ENCODE measurements at regions not wholly inside any gene's neighbourhood (a gene's known extent, or its start where the extent isn't known, plus 50 kb on each side); places are given as distances from the start of the nearest gene placed in this dataset.

DNA sequence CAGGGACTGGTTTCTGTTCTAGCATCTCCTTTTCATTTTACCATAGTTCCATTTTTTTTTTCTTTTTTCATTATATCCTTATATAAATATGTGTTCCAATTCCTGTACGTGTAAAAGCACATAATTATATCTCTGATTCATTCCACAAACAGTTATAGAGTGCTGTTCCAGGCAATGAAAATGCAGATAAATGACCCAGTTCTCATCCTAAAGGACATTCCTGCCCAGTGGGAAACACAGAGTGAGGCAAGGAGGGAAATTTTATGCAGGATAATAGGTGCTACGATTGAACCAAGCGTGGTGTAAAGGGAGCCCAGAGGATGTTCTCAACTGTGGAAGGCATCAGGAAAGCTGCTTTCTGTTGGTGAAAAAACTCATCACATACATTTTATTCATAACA, 408.1 kb downstream of the GATA3 start (continued):
- TF ChIP-seq, protein P1, sequence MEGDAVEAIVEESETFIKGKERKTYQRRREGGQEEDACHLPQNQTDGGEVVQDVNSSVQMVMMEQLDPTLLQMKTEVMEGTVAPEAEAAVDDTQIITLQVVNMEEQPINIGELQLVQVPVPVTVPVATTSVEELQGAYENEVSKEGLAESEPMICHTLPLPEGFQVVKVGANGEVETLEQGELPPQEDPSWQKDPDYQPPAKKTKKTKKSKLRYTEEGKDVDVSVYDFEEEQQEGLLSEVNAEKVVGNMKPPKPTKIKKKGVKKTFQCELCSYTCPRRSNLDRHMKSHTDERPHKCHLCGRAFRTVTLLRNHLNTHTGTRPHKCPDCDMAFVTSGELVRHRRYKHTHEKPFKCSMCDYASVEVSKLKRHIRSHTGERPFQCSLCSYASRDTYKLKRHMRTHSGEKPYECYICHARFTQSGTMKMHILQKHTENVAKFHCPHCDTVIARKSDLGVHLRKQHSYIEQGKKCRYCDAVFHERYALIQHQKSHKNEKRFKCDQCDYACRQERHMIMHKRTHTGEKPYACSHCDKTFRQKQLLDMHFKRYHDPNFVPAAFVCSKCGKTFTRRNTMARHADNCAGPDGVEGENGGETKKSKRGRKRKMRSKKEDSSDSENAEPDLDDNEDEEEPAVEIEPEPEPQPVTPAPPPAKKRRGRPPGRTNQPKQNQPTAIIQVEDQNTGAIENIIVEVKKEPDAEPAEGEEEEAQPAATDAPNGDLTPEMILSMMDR (IDR thresholded peaks at IDR 0.05; ENCODE audit: low read depth, low read length, missing input control), result no peak
- TF ChIP-seq GABPA (IDR thresholded peaks at IDR 0.05 in 1 of 2, conservative IDR thresholded peaks at IDR 0.05 in 1 of 2) (no peak), RAD21 (IDR thresholded peaks at IDR 0.05) (no peak), EGR1 (IDR thresholded peaks at IDR 0.05; ENCODE audit: low read depth in 2 of 2) (no peak), FOXA2 (IDR thresholded peaks at IDR 0.05) (no peak), FOXA1 (IDR thresholded peaks at IDR 0.05) (no peak), RXRA (IDR thresholded peaks at IDR 0.05) (no peak)
- TF ChIP-seq, protein P2, sequence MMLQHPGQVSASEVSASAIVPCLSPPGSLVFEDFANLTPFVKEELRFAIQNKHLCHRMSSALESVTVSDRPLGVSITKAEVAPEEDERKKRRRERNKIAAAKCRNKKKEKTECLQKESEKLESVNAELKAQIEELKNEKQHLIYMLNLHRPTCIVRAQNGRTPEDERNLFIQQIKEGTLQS (IDR thresholded peaks at IDR 0.05), result no peak

DNA sequence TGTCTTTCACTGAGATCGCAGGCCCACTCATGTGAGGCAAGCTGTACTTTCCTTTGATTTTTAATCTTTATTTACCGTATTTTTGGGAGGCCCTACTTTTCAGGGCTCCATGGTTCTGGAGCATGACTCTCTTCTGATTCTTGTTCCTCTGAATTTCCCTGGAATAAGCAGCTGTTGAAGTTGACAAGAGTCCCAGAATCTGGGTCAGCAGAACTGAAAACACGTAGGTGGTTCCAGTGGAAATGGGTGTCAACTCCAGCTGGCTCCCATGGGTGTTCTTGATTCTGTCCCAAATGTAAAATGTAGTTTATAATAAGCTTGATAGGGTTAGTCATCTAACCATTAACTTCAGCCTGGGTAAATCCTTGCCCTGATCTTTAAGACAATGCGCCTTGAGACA, 409.4 kb downstream of the GATA3 start:
- Histone ChIP-seq H3K9ac (ENCODE audit: low read depth in 1 of 2, low read length in 2 of 2) (no peak overlapping the region), H3K4me3 (ENCODE audit: low read depth in 1 of 3, low read length in 3 of 3) (no peak overlapping the region), H3K4me1 (ENCODE audit: control insufficient read depth in 4 of 4, insufficient read depth in 4 of 4, low read length in 3 of 4) (no peaks in the 10 kb centered on the region), H3K27ac (ENCODE audit: low read depth in 1 of 2, low read length in 2 of 2) (no peak overlapping the region), H3K27me3 (ENCODE audit: control insufficient read depth in 4 of 4, insufficient read depth in 4 of 4, low read length in 3 of 4) (peaks cover 0 to 2% (median 0%) of the 10 kb centered on the region in 4 donors), H3K9me3 (ENCODE audit: control insufficient read depth in 4 of 4, low read length in 3 of 4) (no peaks in the 10 kb centered on the region), H3K36me3 (ENCODE audit: control insufficient read depth in 4 of 4, insufficient read depth in 3 of 4, low read depth in 1 of 4, low read length in 3 of 4) (no peaks in the 10 kb centered on the region)
- WGBS, result 76% methylated on average over 4 of the region's 4 CpGs
- no peak for DNase-seq (ENCODE audit: low spot score)
- TF ChIP-seq HNF4G (IDR thresholded peaks at IDR 0.05) (no peak), RXRA (IDR thresholded peaks at IDR 0.05) (no peak), NR2F2 (IDR thresholded peaks at IDR 0.05) (no peak), GABPA (IDR thresholded peaks at IDR 0.05 in 1 of 2, conservative IDR thresholded peaks at IDR 0.05 in 1 of 2) (no peak), SP1 (IDR thresholded peaks at IDR 0.05) (no peak), FOXA1 (IDR thresholded peaks at IDR 0.05) (no peak), HNF4A (conservative IDR thresholded peaks at IDR 0.05) (no peak), TAF1 (conservative IDR thresholded peaks at IDR 0.05) (no peak), EGR1 (IDR thresholded peaks at IDR 0.05; ENCODE audit: low read depth in 2 of 2) (no peak), YY1 (IDR thresholded peaks at IDR 0.05) (no peak), JUND (IDR thresholded peaks at IDR 0.05) (no peak), RAD21 (IDR thresholded peaks at IDR 0.05) (no peak), FOXA2 (IDR thresholded peaks at IDR 0.05) (no peak)
- TF ChIP-seq, protein P1 (IDR thresholded peaks at IDR 0.05; ENCODE audit: low read depth, low read length, missing input control), result no peak
- TF ChIP-seq, protein P3, sequence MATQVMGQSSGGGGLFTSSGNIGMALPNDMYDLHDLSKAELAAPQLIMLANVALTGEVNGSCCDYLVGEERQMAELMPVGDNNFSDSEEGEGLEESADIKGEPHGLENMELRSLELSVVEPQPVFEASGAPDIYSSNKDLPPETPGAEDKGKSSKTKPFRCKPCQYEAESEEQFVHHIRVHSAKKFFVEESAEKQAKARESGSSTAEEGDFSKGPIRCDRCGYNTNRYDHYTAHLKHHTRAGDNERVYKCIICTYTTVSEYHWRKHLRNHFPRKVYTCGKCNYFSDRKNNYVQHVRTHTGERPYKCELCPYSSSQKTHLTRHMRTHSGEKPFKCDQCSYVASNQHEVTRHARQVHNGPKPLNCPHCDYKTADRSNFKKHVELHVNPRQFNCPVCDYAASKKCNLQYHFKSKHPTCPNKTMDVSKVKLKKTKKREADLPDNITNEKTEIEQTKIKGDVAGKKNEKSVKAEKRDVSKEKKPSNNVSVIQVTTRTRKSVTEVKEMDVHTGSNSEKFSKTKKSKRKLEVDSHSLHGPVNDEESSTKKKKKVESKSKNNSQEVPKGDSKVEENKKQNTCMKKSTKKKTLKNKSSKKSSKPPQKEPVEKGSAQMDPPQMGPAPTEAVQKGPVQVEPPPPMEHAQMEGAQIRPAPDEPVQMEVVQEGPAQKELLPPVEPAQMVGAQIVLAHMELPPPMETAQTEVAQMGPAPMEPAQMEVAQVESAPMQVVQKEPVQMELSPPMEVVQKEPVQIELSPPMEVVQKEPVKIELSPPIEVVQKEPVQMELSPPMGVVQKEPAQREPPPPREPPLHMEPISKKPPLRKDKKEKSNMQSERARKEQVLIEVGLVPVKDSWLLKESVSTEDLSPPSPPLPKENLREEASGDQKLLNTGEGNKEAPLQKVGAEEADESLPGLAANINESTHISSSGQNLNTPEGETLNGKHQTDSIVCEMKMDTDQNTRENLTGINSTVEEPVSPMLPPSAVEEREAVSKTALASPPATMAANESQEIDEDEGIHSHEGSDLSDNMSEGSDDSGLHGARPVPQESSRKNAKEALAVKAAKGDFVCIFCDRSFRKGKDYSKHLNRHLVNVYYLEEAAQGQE (IDR thresholded peaks at IDR 0.05), result no peak
- TF ChIP-seq, protein P4, sequence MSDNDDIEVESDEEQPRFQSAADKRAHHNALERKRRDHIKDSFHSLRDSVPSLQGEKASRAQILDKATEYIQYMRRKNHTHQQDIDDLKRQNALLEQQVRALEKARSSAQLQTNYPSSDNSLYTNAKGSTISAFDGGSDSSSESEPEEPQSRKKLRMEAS (IDR thresholded peaks at IDR 0.05), result no peak
- TF ChIP-seq, protein P5, sequence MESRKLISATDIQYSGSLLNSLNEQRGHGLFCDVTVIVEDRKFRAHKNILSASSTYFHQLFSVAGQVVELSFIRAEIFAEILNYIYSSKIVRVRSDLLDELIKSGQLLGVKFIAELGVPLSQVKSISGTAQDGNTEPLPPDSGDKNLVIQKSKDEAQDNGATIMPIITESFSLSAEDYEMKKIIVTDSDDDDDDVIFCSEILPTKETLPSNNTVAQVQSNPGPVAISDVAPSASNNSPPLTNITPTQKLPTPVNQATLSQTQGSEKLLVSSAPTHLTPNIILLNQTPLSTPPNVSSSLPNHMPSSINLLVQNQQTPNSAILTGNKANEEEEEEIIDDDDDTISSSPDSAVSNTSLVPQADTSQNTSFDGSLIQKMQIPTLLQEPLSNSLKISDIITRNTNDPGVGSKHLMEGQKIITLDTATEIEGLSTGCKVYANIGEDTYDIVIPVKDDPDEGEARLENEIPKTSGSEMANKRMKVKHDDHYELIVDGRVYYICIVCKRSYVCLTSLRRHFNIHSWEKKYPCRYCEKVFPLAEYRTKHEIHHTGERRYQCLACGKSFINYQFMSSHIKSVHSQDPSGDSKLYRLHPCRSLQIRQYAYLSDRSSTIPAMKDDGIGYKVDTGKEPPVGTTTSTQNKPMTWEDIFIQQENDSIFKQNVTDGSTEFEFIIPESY (IDR thresholded peaks at IDR 0.05), result no peak
- TF ChIP-seq, protein P2 (IDR thresholded peaks at IDR 0.05), result no peak
